A673 (cell line): ENCODE measurements at regions not wholly inside any gene's neighbourhood (a gene's known extent, or its start where the extent isn't known, plus 50 kb on each side); places are given as distances from the start of the nearest gene placed in this dataset.

Source experiments
- BruUV-seq: library from RNA; stranded (reverse); fragments of 400-500 nt; replicated peaks from 2 replicates; lab custom pipeline; 2021; lab: Mats Ljungman, UMichigan
- CTCF ChIA-PET: fragments of 300-600 bp; sonication (Branson Sonifier 250); formaldehyde crosslinking; loops from one replicate; lab custom pipeline; 2022; ENCODE audit warnings: antibody characterized with exemption; lab: Charles Lee
- POLR2A ChIA-PET: fragments of 300-600 bp; sonication (Branson Sonifier 250); formaldehyde crosslinking; loops from one replicate; lab custom pipeline; 2022; ENCODE audit warnings: antibody characterized with exemption; ENCODE audit not compliant: low non-redundant PET; lab: Charles Lee
- DNase-seq: peaks from one replicate; pipeline ENCODE4 v3.0.0-alpha.2; 2015; ENCODE audit warnings: low spot score
- H3K27ac ChIP-seq: fragments of 200-600 bp; sonication (generic); 2 replicates; pipeline ENCODE4 v1.5.1; 2016; ENCODE audit warnings: mixed run types, low read depth, mild to moderate bottlenecking, mixed read lengths, antibody characterized with exemption, low read length; ENCODE audit not compliant: poor library complexity, severe bottlenecking
- H3K27me3 ChIP-seq: fragments of 200-600 bp; sonication (generic); replicated peaks from 2 replicates; pipeline ENCODE4 v1.6.1; 2017; ENCODE audit warnings: mixed run types, low read depth, mild to moderate bottlenecking, mixed read lengths, antibody characterized with exemption, low read length; ENCODE audit not compliant: insufficient read depth, poor library complexity
- H3K36me3 ChIP-seq: fragments of 200-600 bp; sonication (generic); 2 replicates; pipeline ENCODE4 v1.6.1; 2016; ENCODE audit warnings: mixed run types, mild to moderate bottlenecking, mixed read lengths, antibody characterized with exemption, low read length; ENCODE audit not compliant: insufficient read depth, poor library complexity, severe bottlenecking
- H3K4me1 ChIP-seq: fragments of 200-600 bp; sonication (generic); 2 replicates; pipeline ENCODE4 v1.6.1; 2017; ENCODE audit warnings: mixed run types, mild to moderate bottlenecking, mixed read lengths, antibody characterized with exemption, low read length; ENCODE audit not compliant: insufficient read depth, poor library complexity, severe bottlenecking
- H3K4me3 ChIP-seq: fragments of 200-600 bp; sonication (generic); 2 replicates; pipeline ENCODE4 v1.5.1; 2016; ENCODE audit warnings: low read depth, mixed run types, mild to moderate bottlenecking, mixed read lengths, low read length; ENCODE audit not compliant: poor library complexity, severe bottlenecking
- H3K9me3 ChIP-seq: fragments of 200-600 bp; sonication (generic); 2 replicates; pipeline ENCODE4 v1.6.1; 2016; ENCODE audit warnings: mixed run types, low read depth, mild to moderate bottlenecking, mixed read lengths, antibody characterized with exemption, low read length; ENCODE audit not compliant: poor library complexity, severe bottlenecking
- CTCF ChIP-seq: fragments of 300-800, 200-600 bp; sonication (generic); conservative IDR thresholded peaks from 2 replicates; pipeline ENCODE4 v1.5.1; 2017; ENCODE audit warnings: low read depth, mild to moderate bottlenecking, antibody characterized with exemption, low read length, moderate library complexity, mixed read lengths
- EZH2 ChIP-seq: fragments of 200-600 bp; sonication (generic); IDR thresholded peaks from 2 replicates; pipeline ENCODE4 v1.6.1; 2017; ENCODE audit warnings: borderline replicate concordance, low read depth, mild to moderate bottlenecking, mixed read lengths, antibody characterized with exemption, low read length; ENCODE audit not compliant: poor library complexity, severe bottlenecking
- intact Hi-C: fragments of 100-400 bp; cut with micrococcal nuclease; formaldehyde crosslinking; loops from one replicate; pipeline ENCODE4 v1.10.0; 2022; ENCODE audit not compliant: unreplicated experiment

DNA sequence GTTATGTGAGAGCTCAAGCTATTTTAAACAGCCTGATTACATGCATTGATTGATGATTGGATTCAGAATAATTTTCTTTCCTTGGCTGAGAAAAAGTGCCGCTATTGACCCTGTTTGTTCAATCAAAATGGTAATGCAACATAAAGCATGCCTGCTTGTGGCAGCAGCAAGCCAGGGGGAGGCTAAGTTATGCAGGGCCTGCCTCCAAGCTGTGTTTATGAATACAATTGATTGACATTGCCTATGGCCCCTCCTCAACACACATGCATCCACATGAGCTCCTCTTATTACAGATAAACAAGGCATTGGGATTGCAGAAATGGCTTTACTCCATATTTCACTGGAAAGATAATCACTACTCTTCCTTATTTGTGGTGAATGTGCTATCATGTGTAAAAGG lies 395.6 kb downstream of the TDRD15 start:
- Histone ChIP-seq H3K36me3 (no peaks in the 10 kb centered on the region), H3K9me3 (no peaks in the 10 kb centered on the region), H3K27ac (no peak overlapping the region), H3K27me3 (no peaks in the 10 kb centered on the region), H3K4me3 (no peak overlapping the region), H3K4me1 (no peaks in the 10 kb centered on the region)
- POLR2A ChIA-PET: no interaction called here
- TF ChIP-seq EZH2 (no peak), CTCF (no peak)
- CTCF ChIA-PET: no interaction called here
- no peak for DNase-seq
- intact Hi-C loops: no loop called here
- BruUV-seq: no TSS peak

- no peaks in the 10 kb centered on the region for H3K9me3 ChIP-seq
- intact Hi-C loops: no loop called here
- TF ChIP-seq CTCF (no peak), EZH2 (no peak)
- H3K4me1 ChIP-seq: no peaks in the 10 kb centered on the region
- H3K27ac ChIP-seq: no peak overlapping the region
- POLR2A ChIA-PET: no interaction called here
- no peaks in the 10 kb centered on the region for H3K36me3 ChIP-seq
- H3K27me3 ChIP-seq: no peaks in the 10 kb centered on the region
- H3K4me3 ChIP-seq: no peak overlapping the region
- DNase-seq: no peak
- CTCF ChIA-PET: no interaction called here
- no TSS peak for BruUV-seq
Measured at GRCh38 chr2:21519821-21520220, 396.1 kb downstream of the TDRD15 start.

DNA sequence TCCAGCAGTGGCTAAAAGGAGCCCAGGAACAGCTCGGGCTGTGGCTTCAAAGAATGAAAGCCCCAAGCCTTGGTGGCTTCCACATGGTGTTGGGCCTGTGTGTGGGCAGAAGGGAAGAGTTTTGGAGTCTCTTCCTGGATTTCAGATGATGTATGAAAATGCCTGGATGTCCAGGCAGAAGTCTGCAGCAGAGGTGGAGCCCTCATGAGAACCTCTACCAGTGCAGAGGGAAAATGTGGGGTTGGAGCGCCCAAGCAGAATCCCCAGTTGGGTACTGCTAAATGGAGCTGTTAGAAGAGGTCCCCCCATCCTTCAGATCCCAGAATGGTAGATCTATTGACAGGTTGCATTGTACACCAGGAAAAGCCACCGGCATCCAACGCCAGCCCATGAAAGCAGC lies 412.1 kb downstream of the TDRD15 start:
- TF ChIP-seq CTCF (no peak), EZH2 (no peak)
- Histone ChIP-seq H3K27ac (no peak overlapping the region), H3K27me3 (no peaks in the 10 kb centered on the region), H3K4me3 (no peak overlapping the region), H3K36me3 (no peaks in the 10 kb centered on the region), H3K9me3 (peaks cover 29% of the 10 kb centered on the region), H3K4me1 (no peaks in the 10 kb centered on the region)
- no TSS peak for BruUV-seq
- ChIA-PET POLR2A (no interaction called here), CTCF (no interaction called here)
- intact Hi-C loops: no loop called here
- DNase-seq: no peak
